ENCODE measurements at regions not wholly inside any gene's neighbourhood (a gene's known extent, or its start where the extent isn't known, plus 50 kb on each side); places are given as distances from the start of the nearest gene placed in this dataset.

GRCh38 chr2:151025816-151026215, 235.8 kb downstream of the RBM43 start:
- no peak for DNase-seq
- no peak for ATAC-seq
- H3K4me3 ChIP-seq = no peak overlapping the region
- H3K4me1 ChIP-seq (ENCODE audit: low read depth) = no peaks in the 10 kb centered on the region
- intact Hi-C loops (cut with DNase I, micrococcal nuclease) = no loop called here
- no peaks in the 10 kb centered on the region for H3K9me3 ChIP-seq
- TF ChIP-seq, protein P1, sequence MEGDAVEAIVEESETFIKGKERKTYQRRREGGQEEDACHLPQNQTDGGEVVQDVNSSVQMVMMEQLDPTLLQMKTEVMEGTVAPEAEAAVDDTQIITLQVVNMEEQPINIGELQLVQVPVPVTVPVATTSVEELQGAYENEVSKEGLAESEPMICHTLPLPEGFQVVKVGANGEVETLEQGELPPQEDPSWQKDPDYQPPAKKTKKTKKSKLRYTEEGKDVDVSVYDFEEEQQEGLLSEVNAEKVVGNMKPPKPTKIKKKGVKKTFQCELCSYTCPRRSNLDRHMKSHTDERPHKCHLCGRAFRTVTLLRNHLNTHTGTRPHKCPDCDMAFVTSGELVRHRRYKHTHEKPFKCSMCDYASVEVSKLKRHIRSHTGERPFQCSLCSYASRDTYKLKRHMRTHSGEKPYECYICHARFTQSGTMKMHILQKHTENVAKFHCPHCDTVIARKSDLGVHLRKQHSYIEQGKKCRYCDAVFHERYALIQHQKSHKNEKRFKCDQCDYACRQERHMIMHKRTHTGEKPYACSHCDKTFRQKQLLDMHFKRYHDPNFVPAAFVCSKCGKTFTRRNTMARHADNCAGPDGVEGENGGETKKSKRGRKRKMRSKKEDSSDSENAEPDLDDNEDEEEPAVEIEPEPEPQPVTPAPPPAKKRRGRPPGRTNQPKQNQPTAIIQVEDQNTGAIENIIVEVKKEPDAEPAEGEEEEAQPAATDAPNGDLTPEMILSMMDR (IDR thresholded peaks at IDR 0.05) = no peak
- H3K36me3 ChIP-seq (ENCODE audit: low read depth) = no peaks in the 10 kb centered on the region

DNA sequence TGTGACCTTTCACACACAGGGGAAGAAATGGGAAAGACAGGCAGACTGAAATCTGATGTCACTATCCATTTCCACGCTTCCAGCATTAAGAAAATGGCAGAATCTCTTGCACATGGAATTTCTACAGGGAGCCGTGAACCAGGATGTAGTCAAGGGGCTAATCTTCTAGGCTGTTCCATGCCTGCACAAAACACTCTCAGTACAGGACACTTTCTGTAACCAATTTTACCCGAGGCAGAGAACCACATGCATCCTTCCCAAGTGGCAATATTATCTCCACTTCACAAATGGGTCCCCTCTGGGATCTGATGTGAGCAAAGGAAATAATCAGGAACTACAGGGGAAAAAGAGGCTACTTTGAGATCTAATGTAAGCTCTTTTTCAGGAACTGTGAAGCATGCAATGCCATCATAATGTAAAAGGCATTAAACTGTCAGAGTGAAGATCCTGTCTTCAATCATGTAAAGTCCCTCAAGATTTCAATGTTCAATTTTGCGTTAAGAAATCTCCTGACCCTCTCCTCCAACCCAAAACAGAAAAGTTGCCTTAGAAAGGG, 236.9 kb downstream of the RBM43 start:
- ATAC-seq (no peak), DNase-seq (no peak)
- Histone ChIP-seq H3K36me3 (ENCODE audit: low read depth) (no peaks in the 10 kb centered on the region), H3K4me1 (ENCODE audit: low read depth) (no peaks in the 10 kb centered on the region), H3K9me3 (no peaks in the 10 kb centered on the region), H3K4me3 (no peak overlapping the region)
- TF ChIP-seq, protein P1 (IDR thresholded peaks at IDR 0.05) = no peak
- intact Hi-C loops (cut with DNase I, micrococcal nuclease) = no loop called here

- Histone ChIP-seq H3K4me3 (no peak overlapping the region), H3K9me3 (no peaks in the 10 kb centered on the region), H3K36me3 (ENCODE audit: low read depth) (no peaks in the 10 kb centered on the region), H3K4me1 (ENCODE audit: low read depth) (no peaks in the 10 kb centered on the region)
- DNase-seq (no peak), ATAC-seq (no peak)
- TF ChIP-seq, protein P1 (IDR thresholded peaks at IDR 0.05) = no peak
- intact Hi-C loops (cut with DNase I, micrococcal nuclease) = no loop called here
Observed at GRCh38 chr2:151021747-151022452, 239.8 kb downstream of the RBM43 start.

DNA sequence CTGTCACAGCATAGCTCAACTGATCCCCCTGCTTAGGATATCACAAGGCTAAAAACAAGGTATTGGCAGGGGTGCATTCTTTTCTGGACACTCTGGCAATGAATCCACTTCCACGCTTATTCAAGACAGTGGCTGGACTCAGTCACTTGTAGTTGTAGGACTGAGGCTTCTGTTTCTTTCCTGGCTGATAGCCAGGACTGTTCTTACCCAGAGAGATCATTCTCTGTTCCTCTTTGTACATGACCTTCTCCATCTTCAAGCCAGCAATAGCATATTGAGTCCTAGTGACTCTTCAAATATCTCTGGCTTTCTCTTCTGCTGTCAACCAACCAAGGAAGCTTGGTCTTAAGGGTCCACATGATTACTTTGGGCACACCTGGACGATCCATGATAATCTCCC, 241.3 kb downstream of the RBM43 start:
- no peak overlapping the region for H3K4me3 ChIP-seq
- H3K36me3 ChIP-seq (ENCODE audit: low read depth) = no peaks in the 10 kb centered on the region
- H3K9me3 ChIP-seq = no peaks in the 10 kb centered on the region
- TF ChIP-seq, protein P1 (IDR thresholded peaks at IDR 0.05) = no peak
- DNase-seq (no peak), ATAC-seq (no peak)
- intact Hi-C loops (cut with DNase I, micrococcal nuclease) = no loop called here
- H3K4me1 ChIP-seq (ENCODE audit: low read depth) = no peaks in the 10 kb centered on the region

DNA sequence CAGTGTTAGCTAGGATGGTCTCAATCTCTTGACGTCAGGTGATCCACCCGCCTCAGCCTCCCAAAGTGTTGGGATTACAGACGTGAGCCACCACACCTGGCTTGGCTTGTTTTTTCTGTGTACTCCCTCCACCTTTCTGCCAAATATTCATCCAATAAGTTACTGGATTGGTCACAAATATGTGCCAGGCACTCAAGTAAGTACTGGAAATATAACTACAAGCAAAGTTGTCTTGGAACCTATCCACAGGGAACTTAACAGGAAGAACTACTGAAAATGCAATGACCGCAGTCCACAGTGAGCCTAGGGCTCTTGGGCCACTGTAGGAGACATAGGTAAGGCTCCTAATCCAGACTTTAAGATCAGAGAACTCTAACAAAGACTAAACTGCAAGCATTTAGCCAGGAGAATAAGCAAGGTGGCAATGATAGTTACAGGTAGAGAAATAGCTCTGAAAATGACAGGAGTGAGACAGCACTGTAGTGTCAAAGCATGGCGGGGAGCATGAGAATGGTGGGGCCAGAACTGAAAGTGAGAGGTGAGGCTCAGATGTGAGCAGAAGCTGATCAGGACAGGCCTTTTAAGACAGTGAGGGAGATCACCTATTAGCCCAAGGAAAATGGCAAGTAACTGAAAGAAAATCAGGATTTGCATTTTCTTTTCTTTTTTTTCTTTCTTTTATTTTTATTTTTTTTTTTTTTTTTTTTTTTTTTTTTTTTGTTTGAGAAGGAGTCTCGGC, 252.1 kb downstream of the RBM43 start:
- Histone ChIP-seq H3K36me3 (ENCODE audit: low read depth) (no peaks in the 10 kb centered on the region), H3K4me1 (ENCODE audit: low read depth) (no peaks in the 10 kb centered on the region), H3K4me3 (no peak overlapping the region), H3K9me3 (no peaks in the 10 kb centered on the region)
- ATAC-seq (no peak), DNase-seq (no peak)
- TF ChIP-seq, protein P1 (IDR thresholded peaks at IDR 0.05) = no peak
- intact Hi-C loops (cut with DNase I, micrococcal nuclease) = no loop called here

Measured in mucosa of descending colon (tissue), 3 donors.